ENCODE measurements at regions not wholly inside any gene's neighbourhood (a gene's known extent, or its start where the extent isn't known, plus 50 kb on each side); places are given as distances from the start of the nearest gene placed in this dataset.

DNA sequence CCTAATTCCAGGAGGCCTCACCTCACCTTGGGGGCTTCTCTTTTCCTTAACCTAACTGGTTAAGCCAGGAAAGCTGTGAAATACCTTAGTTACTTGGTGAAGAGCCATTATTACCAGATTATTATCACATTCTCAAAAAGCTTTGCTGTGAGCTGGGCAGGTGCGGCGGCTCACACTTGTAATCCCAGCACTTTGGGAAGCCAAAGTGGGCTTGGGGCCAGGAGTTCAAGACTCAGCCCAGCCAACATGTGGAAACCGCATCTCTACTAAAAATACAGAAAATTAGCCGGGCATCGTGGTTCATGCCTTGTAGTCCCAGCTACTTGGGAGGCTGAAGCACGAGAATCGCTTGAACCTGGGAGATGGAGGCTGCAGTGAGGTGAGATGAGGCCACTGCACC is 102.4 kb upstream of the KLF6 start:
- Mint-ChIP-seq H3K36me3 (ENCODE audit: low read depth) (no peaks in the 10 kb centered on the region; the same call in 1 of the 2 replicates), H3K9me3 (no peaks in the 10 kb centered on the region), H3K4me3 (peak overlapping the region; percentile 68), H3K27me3 (ENCODE audit: insufficient read depth) (peaks cover 2% of the 10 kb centered on the region; the same call in 1 of the 2 replicates), H3K27ac (peak overlapping the region; percentile 95), H3K4me1 (ENCODE audit: low read depth) (peaks cover 68% of the 10 kb centered on the region)
- no peak for TF ChIP-seq CTCF (IDR thresholded peaks at IDR 0.05)
- DNase-seq, result no peak

- Mint-ChIP-seq H3K9me3 (no peaks in the 10 kb centered on the region), H3K27ac (peak overlapping the region; percentile 95), H3K4me1 (ENCODE audit: low read depth) (peaks cover 66% of the 10 kb centered on the region), H3K4me3 (peak overlapping the region; percentile 68), H3K27me3 (ENCODE audit: insufficient read depth) (peaks cover 2% of the 10 kb centered on the region; the same call in 1 of the 2 replicates), H3K36me3 (ENCODE audit: low read depth) (peaks cover 6% of the 10 kb centered on the region)
- peak; percentile 86 for DNase-seq
- no peak for TF ChIP-seq CTCF (IDR thresholded peaks at IDR 0.05)
Observed at GRCh38 chr10:3886641-3887251, 101.7 kb upstream of the KLF6 start.

DNA sequence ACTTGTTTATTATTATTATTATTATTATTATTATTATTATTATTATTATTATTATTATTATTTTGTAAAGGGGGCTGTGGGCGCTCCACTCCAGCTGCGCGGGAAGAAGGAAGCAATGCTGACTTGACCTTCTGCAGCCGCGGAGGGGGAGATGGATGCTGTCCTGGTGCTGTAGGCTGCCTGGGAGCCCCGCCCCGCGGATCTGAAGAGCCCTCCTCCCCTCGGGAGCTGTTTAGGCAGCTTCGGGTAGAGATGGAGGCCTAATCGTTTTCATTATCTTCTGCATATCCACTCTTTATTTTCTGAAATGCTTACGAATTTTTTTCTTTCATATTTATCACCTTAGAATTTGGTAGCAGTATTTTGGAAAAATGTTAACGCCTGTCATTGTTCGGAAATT is 101.2 kb upstream of the KLF6 start:
- Mint-ChIP-seq H3K36me3 (ENCODE audit: low read depth) (peaks cover 6% of the 10 kb centered on the region), H3K27me3 (ENCODE audit: insufficient read depth) (peaks cover 2% of the 10 kb centered on the region; the same call in 1 of the 2 replicates), H3K4me3 (peak overlapping the region; percentile 68), H3K27ac (peak overlapping the region; percentile 95), H3K4me1 (ENCODE audit: low read depth) (peaks cover 64% of the 10 kb centered on the region), H3K9me3 (no peaks in the 10 kb centered on the region)
- TF ChIP-seq CTCF (IDR thresholded peaks at IDR 0.05), result no peak
- DNase-seq, result no peak

DNA sequence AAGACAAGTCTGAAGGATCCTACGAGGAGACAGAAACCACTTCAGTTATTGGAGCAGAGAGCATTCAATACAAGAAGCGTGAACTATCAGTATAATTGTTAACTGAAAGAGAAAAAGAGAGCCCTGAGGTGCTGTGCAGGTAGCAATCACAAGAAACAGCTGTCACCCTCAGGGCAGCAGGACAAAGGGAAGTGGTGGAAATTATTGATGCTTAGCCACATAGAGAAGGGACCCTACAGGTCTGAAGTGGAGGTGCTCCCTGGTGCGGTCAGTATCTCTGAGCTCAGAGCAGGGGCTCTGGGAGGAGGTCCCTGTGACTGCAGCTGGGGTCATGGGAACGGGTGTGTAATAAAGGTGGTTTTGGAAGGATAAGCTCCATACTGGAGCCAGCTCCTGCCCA is 97.8 kb upstream of the KLF6 start:
- Mint-ChIP-seq H3K4me3 (no peak overlapping the region), H3K4me1 (ENCODE audit: low read depth) (peaks cover 39% of the 10 kb centered on the region), H3K27me3 (ENCODE audit: insufficient read depth) (no peaks in the 10 kb centered on the region), H3K9me3 (no peaks in the 10 kb centered on the region), H3K27ac (no peak overlapping the region), H3K36me3 (ENCODE audit: low read depth) (peaks cover 6% of the 10 kb centered on the region)
- no peak for DNase-seq
- TF ChIP-seq CTCF (IDR thresholded peaks at IDR 0.05), result no peak

DNA sequence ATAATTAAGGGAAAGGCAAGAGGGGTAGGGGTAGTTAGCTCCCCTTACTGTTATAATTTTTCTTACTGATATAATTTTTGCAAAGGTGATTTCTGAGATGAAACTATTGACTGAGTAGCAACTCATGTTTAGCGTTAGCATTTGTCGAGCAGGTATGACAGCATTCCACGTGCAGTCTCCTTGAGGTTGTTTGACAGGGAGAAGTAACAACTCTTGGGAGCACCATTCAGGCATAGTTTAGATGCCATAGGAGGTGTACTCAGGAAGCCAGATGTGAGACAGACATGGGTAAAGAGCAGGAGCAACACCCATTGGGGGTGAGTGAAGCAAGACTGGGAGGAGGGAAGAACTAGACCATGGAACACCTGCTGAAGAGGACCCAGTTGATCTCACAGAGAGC is 96.6 kb upstream of the KLF6 start:
- no peaks in the 10 kb centered on the region for H3K9me3 Mint-ChIP-seq
- no peak overlapping the region for H3K4me3 Mint-ChIP-seq
- H3K27me3 Mint-ChIP-seq (ENCODE audit: insufficient read depth), result no peaks in the 10 kb centered on the region
- DNase-seq, result no peak
- no peak for TF ChIP-seq CTCF (IDR thresholded peaks at IDR 0.05)
- peaks cover 35% of the 10 kb centered on the region for H3K4me1 Mint-ChIP-seq (ENCODE audit: low read depth)
- H3K27ac Mint-ChIP-seq, result no peak overlapping the region
- peaks cover 6% of the 10 kb centered on the region for H3K36me3 Mint-ChIP-seq (ENCODE audit: low read depth)

Data from HFFc6 (cell line).